ENCODE measurements at regions not wholly inside any gene's neighbourhood (a gene's known extent, or its start where the extent isn't known, plus 50 kb on each side); places are given as distances from the start of the nearest gene placed in this dataset.
"Not testable (repeated sequence)": the region's sequence is repeated elsewhere in the genome, so short reads cannot be mapped to it uniquely, and the experiment has no call there.

GRCh38 chr15:77877869-77878577 is 199.5 kb downstream of the TBC1D2B start:
- no peak for DNase-seq (ENCODE audit: low spot score)

GRCh38 chr15:77876107-77876820 is 201.2 kb downstream of the TBC1D2B start:
- DNase-seq (ENCODE audit: low spot score) = not testable (repeated sequence)

GRCh38 chr15:77875066-77875721 is 202.3 kb downstream of the TBC1D2B start:
- peak; percentile 43 for DNase-seq (ENCODE audit: low spot score)

- no peak for DNase-seq (ENCODE audit: low spot score)
These were observed 203.4 kb downstream of the TBC1D2B start for GRCh38 chr15:77874063-77874462.

- not testable (repeated sequence) for DNase-seq (ENCODE audit: low spot score)
These were observed 204.7 kb downstream of the TBC1D2B start for GRCh38 chr15:77872521-77873425.

GRCh38 chr15:77871852-77872371 is 205.6 kb downstream of the TBC1D2B start:
- DNase-seq (ENCODE audit: low spot score) = no peak

GRCh38 chr15:77870195-77871065 is 207.1 kb downstream of the TBC1D2B start:
- DNase-seq (ENCODE audit: low spot score) = peak; percentile 62

- DNase-seq (ENCODE audit: low spot score) = no peak
These were observed 208.3 kb downstream of the TBC1D2B start for GRCh38 chr15:77869021-77869895.

- not testable (repeated sequence) for DNase-seq (ENCODE audit: low spot score)
These were observed 209.4 kb downstream of the TBC1D2B start for GRCh38 chr15:77868048-77868629.

- no peak for DNase-seq (ENCODE audit: low spot score)
These were observed 210.1 kb downstream of the TBC1D2B start for GRCh38 chr15:77867266-77868047.

- DNase-seq (ENCODE audit: low spot score) = no peak
These were observed 210.8 kb downstream of the TBC1D2B start for GRCh38 chr15:77866596-77867125.

- no peak for DNase-seq (ENCODE audit: low spot score)
These were observed 211.3 kb downstream of the TBC1D2B start for GRCh38 chr15:77866186-77866585.

GRCh38 chr15:77865701-77866100 is 211.8 kb downstream of the TBC1D2B start:
- no peak for DNase-seq (ENCODE audit: low spot score)

GRCh38 chr15:77865106-77865610 is 212.4 kb downstream of the TBC1D2B start:
- DNase-seq (ENCODE audit: low spot score) = no peak

GRCh38 chr15:77864211-77865105 is 213.1 kb downstream of the TBC1D2B start:
- peak; percentile 20 for DNase-seq (ENCODE audit: low spot score)

- no peak for DNase-seq (ENCODE audit: low spot score)
These were observed 213.9 kb downstream of the TBC1D2B start for GRCh38 chr15:77863491-77864105.
